ENCODE measurements at regions not wholly inside any gene's neighbourhood (a gene's known extent, or its start where the extent isn't known, plus 50 kb on each side); places are given as distances from the start of the nearest gene placed in this dataset.

GRCh38 chr6:50992704-50993625, 174.3 kb downstream of the TFAP2B start:
- no peak for TF ChIP-seq CTCF (IDR thresholded peaks at IDR 0.05; ENCODE audit: insufficient read depth, low read depth, low read length, missing control alignments)
- no peak for DNase-seq (ENCODE audit: low read depth)
- no peak overlapping the region for H3K4me3 ChIP-seq (ENCODE audit: low read length)

GRCh38 chr6:50993941-50994720, 175.5 kb downstream of the TFAP2B start:
- DNase-seq (ENCODE audit: low read depth): no peak
- TF ChIP-seq CTCF (IDR thresholded peaks at IDR 0.05; ENCODE audit: insufficient read depth, low read depth, low read length, missing control alignments): no peak
- H3K4me3 ChIP-seq (ENCODE audit: low read length): no peak overlapping the region

- TF ChIP-seq CTCF (IDR thresholded peaks at IDR 0.05; ENCODE audit: insufficient read depth, low read depth, low read length, missing control alignments): no peak
- H3K4me3 ChIP-seq (ENCODE audit: low read length): no peak overlapping the region
- no peak for DNase-seq (ENCODE audit: low read depth)
These were observed 176.4 kb downstream of the TFAP2B start for GRCh38 chr6:50995036-50995435.

GRCh38 chr6:50998905-50999304, 180.2 kb downstream of the TFAP2B start:
- DNase-seq (ENCODE audit: low read depth): no peak
- no peak overlapping the region for H3K4me3 ChIP-seq (ENCODE audit: low read length)
- TF ChIP-seq CTCF (IDR thresholded peaks at IDR 0.05; ENCODE audit: insufficient read depth, low read depth, low read length, missing control alignments): no peak

- DNase-seq (ENCODE audit: low read depth): no peak
- TF ChIP-seq CTCF (IDR thresholded peaks at IDR 0.05; ENCODE audit: insufficient read depth, low read depth, low read length, missing control alignments): no peak
- H3K4me3 ChIP-seq (ENCODE audit: low read length): no peak overlapping the region
These were observed 182.7 kb downstream of the TFAP2B start for GRCh38 chr6:51001399-51001798.

- TF ChIP-seq CTCF (IDR thresholded peaks at IDR 0.05; ENCODE audit: insufficient read depth, low read depth, low read length, missing control alignments): no peak
- no peak for DNase-seq (ENCODE audit: low read depth)
- no peak overlapping the region for H3K4me3 ChIP-seq (ENCODE audit: low read length)
These were observed 185.7 kb downstream of the TFAP2B start for GRCh38 chr6:51004380-51004779.

Measured in epithelial cell of esophagus (primary cell).